GM18907 (cell line): ENCODE measurements at regions not wholly inside any gene's neighbourhood (a gene's known extent, or its start where the extent isn't known, plus 50 kb on each side); places are given as distances from the start of the nearest gene placed in this dataset.
"Not testable (repeated sequence)": the region's sequence is repeated elsewhere in the genome, so short reads cannot be mapped to it uniquely, and the experiment has no call there.

Experiments
- ATAC-seq: cut with Tn5 transposase; IDR thresholded peaks from one replicate; pipeline ENCODE4 v1.9.1; 2021; ENCODE audit warnings: mild to moderate bottlenecking, moderate library complexity; ENCODE audit not compliant: unreplicated experiment

DNA sequence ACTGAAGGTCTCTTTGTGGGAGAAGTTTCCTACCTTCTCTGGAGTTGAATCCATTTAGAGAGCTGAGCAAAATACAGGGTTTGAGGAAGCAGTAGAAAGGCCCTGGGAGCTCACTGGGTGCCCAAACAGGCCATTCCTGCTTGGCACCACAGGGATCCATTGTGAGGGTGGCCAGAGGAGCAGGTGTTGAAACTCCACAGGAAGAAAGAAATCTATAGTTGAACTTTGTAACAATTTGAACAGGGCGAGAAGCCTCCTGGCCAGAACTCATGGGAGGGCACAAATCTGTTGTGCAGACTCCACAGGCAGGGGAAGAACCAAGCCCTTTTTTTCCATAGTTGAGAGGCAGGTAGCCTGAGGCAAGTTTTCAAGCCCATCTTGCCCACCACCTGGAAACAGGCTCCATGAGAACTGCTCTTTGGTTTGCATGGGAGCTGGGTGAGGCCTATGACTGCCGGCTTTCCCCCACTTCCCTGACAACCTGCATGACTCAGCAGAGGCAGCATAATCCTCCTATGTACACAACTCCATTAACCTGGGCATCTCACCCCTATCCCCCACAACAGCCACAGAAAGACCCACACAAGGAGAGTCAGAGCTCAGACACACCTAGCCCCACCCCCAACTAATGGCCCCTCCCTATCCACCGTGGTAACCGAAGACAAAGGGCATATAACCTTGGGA is 1053.0 kb downstream of the TSN start:
- no peak for ATAC-seq

GRCh38 chr2:122812214-122812613 is 1056.8 kb downstream of the TSN start:
- ATAC-seq = not testable (repeated sequence)

DNA sequence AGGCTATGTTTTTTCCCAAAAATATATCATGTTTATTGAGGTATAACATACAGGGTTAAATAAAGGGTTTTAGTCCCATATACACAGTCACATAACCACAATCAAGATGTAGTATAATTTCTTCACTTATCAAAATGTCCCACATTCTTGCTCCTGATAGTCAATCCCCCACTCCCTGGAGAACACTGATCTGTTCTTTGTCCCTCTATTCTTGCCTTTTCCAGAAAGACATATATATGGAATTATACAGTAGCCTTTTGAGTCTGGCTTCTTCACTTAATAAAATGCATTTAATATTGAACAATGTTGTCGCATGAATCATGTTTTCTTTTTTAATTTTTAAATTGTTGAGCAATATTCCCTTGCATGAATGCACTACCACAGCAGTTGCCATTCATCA is 1059.7 kb downstream of the TSN start:
- no peak for ATAC-seq

DNA sequence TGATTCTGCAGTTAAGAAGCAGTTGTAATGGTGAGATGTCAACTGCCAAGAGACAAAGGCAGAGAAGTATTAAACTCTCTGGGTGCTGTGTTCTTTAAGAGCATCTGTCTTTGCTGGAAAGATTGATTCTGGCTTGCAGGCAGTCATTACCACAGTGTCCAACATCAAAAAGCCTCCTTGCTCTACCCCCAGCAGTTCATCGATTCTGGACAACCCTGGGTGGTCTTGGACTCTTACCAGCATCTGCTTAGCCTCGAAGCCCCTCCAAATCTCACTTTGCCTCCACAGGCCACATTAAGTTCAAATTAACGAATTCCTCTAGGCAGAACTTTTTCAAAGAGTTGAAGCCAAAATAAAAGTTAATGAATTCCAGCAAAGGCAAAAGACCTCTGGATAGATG is 1061.4 kb downstream of the TSN start:
- ATAC-seq = no peak

DNA sequence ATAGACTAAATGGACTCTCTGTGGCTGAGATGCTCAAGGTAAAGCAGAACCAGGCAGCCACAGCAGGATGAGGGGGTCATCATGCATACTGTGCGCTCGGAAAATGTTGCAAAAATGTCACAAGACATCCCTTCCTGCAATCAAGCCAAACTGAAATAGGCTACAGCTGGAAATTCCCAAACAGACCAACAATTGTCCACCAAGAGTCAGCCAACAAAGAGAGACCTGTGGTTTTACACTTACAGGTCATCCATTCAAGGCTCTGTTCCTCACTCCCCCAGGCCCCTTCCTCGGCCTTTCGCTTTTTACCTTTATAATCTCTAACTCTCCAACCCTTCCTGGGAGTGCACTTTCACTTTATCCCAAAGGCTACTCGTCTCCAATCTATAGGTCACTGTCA is 1066.9 kb downstream of the TSN start:
- no peak for ATAC-seq

- no peak for ATAC-seq
Measured at GRCh38 chr2:122830157-122830556, 1074.7 kb downstream of the TSN start.

GRCh38 chr2:122831649-122832048 is 1076.2 kb downstream of the TSN start:
- ATAC-seq = no peak

- no peak for ATAC-seq
Measured at GRCh38 chr2:122843503-122843902, 1088.1 kb downstream of the TSN start.

- no peak for ATAC-seq
Measured at GRCh38 chr2:122851161-122851560, 1095.7 kb downstream of the TSN start.

- no peak for ATAC-seq
Measured at GRCh38 chr2:122851972-122852531, 1096.6 kb downstream of the TSN start.

DNA sequence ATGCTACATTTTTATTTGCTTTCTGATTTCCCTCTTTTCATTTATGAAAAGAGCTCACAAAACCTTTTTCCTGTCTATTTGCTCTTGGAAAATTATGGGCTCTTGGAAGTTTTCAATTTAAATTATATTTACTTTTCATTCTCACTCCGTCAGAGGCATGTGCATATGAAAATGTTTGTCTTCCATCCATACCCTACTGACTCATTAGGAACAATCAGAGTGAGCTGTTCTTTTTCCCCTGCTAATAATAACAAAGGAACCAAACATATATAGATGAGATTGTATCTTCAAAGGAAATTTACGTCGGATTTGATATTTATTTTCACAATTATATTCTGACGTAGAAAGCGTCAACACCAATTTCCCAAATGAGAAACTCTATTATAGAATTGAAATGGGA is 1101.2 kb downstream of the TSN start:
- ATAC-seq = no peak

GRCh38 chr2:122858075-122858702 is 1102.7 kb downstream of the TSN start:
- ATAC-seq = no peak

DNA sequence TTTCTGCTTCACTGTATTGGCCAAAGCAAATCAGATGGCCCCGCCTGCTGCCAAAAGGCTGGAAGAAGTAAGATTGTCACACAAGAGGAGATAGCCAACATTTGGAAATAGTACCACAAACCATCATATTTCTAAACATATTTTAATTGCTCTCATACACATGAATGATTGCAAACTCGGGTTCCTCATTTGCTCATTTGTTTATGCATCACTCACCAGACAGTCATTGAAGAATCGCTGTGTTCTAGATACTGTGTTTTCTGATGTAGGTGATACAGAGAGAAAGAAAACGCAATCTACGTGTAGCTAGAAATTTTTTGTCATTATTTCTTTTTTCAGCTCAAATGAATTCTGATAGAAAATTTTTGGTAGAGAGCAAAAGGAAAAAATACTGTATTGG is 1103.4 kb downstream of the TSN start:
- no peak for ATAC-seq

- no peak for ATAC-seq
Measured at GRCh38 chr2:122859260-122859659, 1103.8 kb downstream of the TSN start.

DNA sequence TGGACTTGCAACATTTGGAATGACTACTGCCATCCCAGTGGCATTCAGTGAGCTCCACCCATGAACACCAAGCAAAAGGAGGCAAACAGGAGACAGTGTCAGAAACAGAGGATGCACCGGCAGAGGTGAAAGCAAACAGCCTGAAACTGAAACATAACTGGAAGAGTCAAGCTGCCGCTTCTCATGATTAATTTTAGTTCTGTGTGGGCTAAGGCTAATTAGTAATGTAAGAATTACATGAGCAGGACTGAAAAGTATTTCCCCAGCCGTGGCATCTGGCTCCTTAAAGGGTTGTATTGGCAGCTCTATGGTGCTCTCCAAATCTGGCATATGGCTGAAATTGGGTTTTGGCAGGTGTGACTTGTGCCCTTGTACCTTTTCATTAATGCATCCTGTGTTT is 1108.1 kb downstream of the TSN start:
- ATAC-seq = peak; percentile 52

- no peak for ATAC-seq
Measured at GRCh38 chr2:122864728-122865127, 1109.3 kb downstream of the TSN start.

DNA sequence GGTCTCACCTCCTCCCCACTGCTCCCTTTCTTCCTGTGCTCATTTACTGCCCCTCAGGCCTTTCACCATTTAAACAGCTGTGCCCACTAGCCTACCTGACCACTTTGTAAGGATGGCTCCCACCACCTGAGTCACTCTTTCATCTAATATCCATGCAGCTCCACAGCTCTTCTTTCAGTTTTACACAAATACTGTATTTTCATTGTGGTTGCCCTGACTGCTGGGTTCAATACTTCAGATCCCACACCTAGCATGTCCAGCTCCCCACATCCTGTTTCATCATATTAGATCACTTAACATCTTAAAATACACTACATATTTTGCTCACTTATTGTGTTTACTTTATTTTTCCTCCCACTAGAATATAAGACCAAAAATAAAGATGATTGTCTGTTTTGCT is 1110.6 kb downstream of the TSN start:
- no peak for ATAC-seq

- no peak for ATAC-seq
Measured at GRCh38 chr2:122867941-122868340, 1112.5 kb downstream of the TSN start.

DNA sequence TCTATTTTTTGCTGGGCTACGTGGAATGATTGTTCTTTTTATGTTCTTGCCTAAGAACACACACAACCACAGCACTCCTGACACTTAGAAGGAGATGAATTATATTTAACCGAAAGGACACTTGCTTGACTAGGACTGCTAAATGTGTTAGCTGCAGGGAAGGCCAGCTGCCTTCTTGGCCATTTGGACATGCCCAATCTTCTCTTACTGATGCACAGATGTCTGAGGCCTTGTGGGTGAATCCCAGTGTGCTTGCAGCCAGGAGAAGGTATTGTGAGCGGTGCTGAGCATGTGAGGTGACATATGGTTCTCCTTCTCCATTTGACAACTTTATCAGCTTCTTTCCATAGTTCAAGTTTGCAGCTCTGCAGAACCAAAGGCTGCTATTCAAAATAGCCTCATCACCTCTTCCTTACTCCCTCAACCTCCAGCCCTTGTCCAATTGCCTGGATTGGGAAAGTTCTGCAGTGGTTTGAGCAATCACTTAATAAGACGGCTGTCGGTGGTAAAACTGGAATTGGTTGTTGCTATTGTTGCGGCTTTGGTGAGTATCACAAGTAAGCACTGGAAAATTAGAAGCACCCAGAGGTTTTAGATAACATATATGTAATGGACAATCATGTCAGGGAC is 1113.3 kb downstream of the TSN start:
- ATAC-seq = no peak

DNA sequence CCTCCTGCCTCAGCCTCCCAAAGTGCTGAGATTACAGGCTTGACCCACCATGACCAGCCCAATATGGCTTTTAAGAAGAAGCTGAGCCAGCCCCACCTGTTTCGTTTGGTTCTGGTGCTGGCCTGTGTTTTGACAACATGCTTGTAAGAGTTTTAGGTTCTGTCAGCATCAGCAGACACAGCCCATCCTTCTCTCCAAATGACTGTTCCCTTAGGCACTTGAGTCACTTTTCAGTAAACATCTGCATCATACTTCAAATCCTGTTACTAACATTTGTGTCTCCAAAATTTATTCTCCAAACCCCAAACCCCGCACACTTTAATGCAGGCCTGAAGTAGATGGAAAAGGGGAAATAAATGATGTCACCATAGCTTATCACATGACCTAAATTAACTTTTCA is 1118.5 kb downstream of the TSN start:
- no peak for ATAC-seq

GRCh38 chr2:122875091-122875865 is 1119.8 kb downstream of the TSN start:
- no peak for ATAC-seq
